ENCODE measurements at regions not wholly inside any gene's neighbourhood (a gene's known extent, or its start where the extent isn't known, plus 50 kb on each side); places are given as distances from the start of the nearest gene placed in this dataset.

DNA sequence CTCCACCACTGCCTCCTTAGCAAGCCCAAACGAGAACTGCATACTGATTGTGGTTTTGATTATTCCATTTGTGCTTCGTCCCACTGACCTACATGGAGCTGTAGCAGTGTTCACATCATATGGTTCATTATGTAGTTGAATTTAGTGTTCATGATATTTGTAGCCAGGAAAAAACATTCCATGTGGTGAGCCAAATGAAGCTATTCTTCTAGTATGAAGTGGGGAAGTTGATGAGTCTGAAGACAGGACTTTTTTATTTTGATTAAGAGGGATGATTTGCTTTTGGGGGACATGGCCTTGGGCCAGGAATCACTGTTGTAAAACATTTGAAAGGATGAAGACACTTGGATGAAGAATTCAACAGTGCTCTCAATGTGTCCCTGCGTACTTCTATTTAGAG, 192.9 kb upstream of the SLC27A6 start:
- TF ChIP-seq, protein P1, sequence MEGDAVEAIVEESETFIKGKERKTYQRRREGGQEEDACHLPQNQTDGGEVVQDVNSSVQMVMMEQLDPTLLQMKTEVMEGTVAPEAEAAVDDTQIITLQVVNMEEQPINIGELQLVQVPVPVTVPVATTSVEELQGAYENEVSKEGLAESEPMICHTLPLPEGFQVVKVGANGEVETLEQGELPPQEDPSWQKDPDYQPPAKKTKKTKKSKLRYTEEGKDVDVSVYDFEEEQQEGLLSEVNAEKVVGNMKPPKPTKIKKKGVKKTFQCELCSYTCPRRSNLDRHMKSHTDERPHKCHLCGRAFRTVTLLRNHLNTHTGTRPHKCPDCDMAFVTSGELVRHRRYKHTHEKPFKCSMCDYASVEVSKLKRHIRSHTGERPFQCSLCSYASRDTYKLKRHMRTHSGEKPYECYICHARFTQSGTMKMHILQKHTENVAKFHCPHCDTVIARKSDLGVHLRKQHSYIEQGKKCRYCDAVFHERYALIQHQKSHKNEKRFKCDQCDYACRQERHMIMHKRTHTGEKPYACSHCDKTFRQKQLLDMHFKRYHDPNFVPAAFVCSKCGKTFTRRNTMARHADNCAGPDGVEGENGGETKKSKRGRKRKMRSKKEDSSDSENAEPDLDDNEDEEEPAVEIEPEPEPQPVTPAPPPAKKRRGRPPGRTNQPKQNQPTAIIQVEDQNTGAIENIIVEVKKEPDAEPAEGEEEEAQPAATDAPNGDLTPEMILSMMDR (IDR thresholded peaks at IDR 0.05): no peak
- TF ChIP-seq POLR2A (IDR thresholded peaks at IDR 0.05): no peak
- intact Hi-C loops (cut with DNase I; ENCODE audit: low total_unique reads): no loop called here
- H3K4me3 ChIP-seq (ENCODE audit: low read depth, poor library complexity, severe bottlenecking): no peak overlapping the region
- 31 to 32% methylated on average over 3 of the region's 3 CpGs for WGBS, 2 donors
- no peak for DNase-seq (ENCODE audit: low spot score in 2 of 2)

DNA sequence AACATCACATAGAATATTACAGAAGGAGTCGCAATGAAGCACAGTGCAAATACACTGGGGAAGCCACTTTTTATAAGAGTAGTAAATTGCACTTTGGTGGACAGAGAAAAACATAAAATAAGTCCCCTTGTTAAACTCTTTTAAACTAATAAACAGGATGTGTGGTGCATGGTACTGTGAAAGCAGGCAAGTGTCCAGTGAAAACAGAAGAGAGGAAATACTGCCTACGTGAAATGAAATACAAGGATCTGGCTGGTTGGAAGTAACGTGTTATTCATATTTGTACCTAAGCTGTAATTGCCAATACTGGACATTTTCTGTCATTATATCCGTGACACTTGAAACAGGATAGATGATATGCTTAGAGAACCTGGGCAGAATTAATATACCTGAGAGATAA, 191.9 kb upstream of the SLC27A6 start:
- 68 to 72% methylated on average over 4 of the region's 4 CpGs for WGBS, 2 donors
- no peak for DNase-seq (ENCODE audit: low spot score in 2 of 2)
- intact Hi-C loops (cut with DNase I; ENCODE audit: low total_unique reads): no loop called here
- no peak overlapping the region for H3K4me3 ChIP-seq (ENCODE audit: low read depth, poor library complexity, severe bottlenecking)
- TF ChIP-seq, protein P1 (IDR thresholded peaks at IDR 0.05): no peak
- no peak for TF ChIP-seq POLR2A (IDR thresholded peaks at IDR 0.05)

DNA sequence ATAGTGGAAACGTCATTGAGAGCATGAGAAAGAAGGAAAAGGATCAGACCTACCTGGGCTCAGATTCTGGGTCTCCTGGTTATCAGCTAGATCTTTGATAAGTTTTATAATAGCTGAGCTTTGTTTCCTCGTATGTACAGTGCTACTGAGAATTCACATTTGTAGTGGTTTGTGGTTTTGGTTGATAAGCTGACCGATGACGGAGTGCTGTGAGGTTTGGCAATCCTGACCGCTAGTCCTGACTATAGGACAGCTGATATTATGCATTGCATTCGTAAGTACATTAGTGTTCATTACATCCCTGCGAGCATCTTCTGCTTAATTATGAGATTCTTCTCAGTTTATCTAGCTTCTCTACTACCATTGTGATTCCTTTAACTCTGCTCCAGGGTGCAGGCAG, 190.7 kb upstream of the SLC27A6 start:
- intact Hi-C loops (cut with DNase I; ENCODE audit: low total_unique reads): no loop called here
- no peak for TF ChIP-seq POLR2A (IDR thresholded peaks at IDR 0.05)
- TF ChIP-seq, protein P1 (IDR thresholded peaks at IDR 0.05): no peak
- no peak overlapping the region for H3K4me3 ChIP-seq (ENCODE audit: low read depth, poor library complexity, severe bottlenecking)
- 71 to 74% methylated on average over 7 of the region's 7 CpGs for WGBS, 2 donors
- no peak for DNase-seq (ENCODE audit: low spot score in 2 of 2)

DNA sequence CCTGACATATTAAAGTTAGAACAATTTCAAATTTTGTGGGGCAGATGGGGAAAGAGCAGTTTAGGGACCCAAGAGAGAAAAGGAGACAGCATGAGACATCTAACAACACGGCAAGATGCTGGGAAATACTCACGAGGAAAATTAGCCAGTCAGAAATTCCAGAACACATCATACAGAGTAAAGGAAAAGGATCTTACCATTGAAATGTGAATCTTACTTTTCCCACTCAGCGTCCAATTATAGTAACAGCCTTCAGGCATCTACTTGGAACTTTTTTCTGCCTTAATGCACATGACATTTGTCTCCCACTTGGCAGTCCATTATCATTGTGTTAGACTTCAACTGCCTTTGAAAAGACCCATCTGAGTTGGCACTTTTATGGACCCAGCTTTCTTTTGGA, 189.7 kb upstream of the SLC27A6 start:
- no peak overlapping the region for H3K4me3 ChIP-seq (ENCODE audit: low read depth, poor library complexity, severe bottlenecking)
- 66 to 71% methylated on average over 3 of the region's 3 CpGs for WGBS, 2 donors
- intact Hi-C loops (cut with DNase I; ENCODE audit: low total_unique reads): no loop called here
- DNase-seq (ENCODE audit: low spot score in 2 of 2): no peak
- TF ChIP-seq POLR2A (IDR thresholded peaks at IDR 0.05): no peak
- TF ChIP-seq, protein P1 (IDR thresholded peaks at IDR 0.05): no peak

DNA sequence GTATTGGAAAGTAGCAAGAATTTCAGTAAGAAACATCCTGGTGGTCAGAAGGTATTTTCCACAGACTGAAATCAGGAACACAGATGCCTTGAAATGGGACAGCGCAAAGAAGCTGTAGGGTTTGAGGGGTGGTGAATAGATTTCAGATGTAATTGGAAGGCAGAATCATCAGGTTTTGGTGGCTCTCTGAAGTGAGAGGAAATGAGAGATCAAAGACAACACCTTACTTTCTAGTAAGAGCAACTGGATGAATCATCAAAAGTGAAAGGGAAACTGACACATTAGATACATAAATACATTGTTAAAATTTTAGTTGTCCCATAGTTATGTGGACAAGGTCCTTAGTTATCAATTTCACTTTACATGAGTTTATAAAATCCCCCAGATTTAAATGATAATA, 188.2 kb upstream of the SLC27A6 start:
- intact Hi-C loops (cut with DNase I; ENCODE audit: low total_unique reads): no loop called here
- TF ChIP-seq, protein P1 (IDR thresholded peaks at IDR 0.05): no peak
- no peak for TF ChIP-seq POLR2A (IDR thresholded peaks at IDR 0.05)
- no peak overlapping the region for H3K4me3 ChIP-seq (ENCODE audit: low read depth, poor library complexity, severe bottlenecking)
- 97 to 100% methylated on average over 1 of the region's 1 CpG for WGBS, 2 donors
- no peak for DNase-seq (ENCODE audit: low spot score in 2 of 2)

DNA sequence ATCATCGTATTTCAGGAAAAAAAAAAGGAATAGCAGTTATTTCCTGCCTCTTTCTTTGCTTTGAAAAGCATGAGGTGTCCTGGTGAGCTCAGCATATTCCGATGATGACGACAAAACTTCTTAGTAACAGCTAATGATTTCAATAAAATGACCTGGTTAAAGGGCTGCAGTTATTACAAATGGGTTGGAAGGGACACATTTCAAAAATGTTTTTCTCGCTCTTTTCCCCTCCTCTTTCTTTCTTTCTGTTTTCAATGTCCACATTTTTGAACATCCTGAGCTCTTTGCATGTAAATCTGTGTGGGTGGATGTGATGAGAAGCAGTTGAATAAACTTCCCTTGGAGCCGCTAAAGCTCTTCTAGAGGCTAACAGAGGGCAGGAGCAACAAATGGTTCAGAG, 186.8 kb upstream of the SLC27A6 start:
- WGBS, 2 donors: 78 to 79% methylated on average over 5 of the region's 5 CpGs
- intact Hi-C loops (cut with DNase I; ENCODE audit: low total_unique reads): no loop called here
- DNase-seq (ENCODE audit: low spot score in 2 of 2): no peak

More for the DNA sequence above, 186.8 kb upstream of the SLC27A6 start:
- no peak overlapping the region for H3K4me3 ChIP-seq (ENCODE audit: low read depth, poor library complexity, severe bottlenecking)
- TF ChIP-seq POLR2A (IDR thresholded peaks at IDR 0.05): no peak
- TF ChIP-seq, protein P1 (IDR thresholded peaks at IDR 0.05): no peak
